GM12865 (cell line): ENCODE measurements at regions not wholly inside any gene's neighbourhood (a gene's known extent, or its start where the extent isn't known, plus 50 kb on each side); places are given as distances from the start of the nearest gene placed in this dataset.
"Not testable (repeated sequence)": the region's sequence is repeated elsewhere in the genome, so short reads cannot be mapped to it uniquely, and the experiment has no call there.

Experiments
- DNase-seq: peaks from one replicate; pipeline ENCODE4 v3.0.0; 2010; ENCODE audit warnings: low read depth
- H3K4me3 ChIP-seq: 2 replicates; pipeline ENCODE4 v1.5.1; 2011; ENCODE audit warnings: mild to moderate bottlenecking, low read depth, low read length, control low read depth
- CTCF ChIP-seq: IDR thresholded peaks from 2 replicates; pipeline ENCODE4 v1.5.1; 2011; ENCODE audit warnings: low read length, control low read depth, low read depth, inconsistent platforms; ENCODE audit not compliant: insufficient read depth; ENCODE audit errors: missing control alignments

DNA sequence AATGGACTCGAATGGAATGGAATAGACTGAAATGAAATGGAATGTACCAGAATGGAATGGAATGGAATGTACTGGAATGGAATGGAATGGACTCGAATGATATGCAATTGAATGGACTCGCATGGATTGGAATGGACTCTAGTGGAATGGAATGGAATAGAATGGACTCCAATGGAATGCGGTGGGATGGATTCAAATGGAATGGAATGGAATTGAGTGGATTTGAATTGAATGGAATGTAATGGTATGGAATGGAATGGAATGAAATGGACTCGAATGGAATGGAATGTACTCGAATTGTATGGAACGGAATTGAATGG, 99.6 kb upstream of the FBXO28 start:
- TF ChIP-seq CTCF = no peak
- DNase-seq = no peak
- no peak overlapping the region for H3K4me3 ChIP-seq

DNA sequence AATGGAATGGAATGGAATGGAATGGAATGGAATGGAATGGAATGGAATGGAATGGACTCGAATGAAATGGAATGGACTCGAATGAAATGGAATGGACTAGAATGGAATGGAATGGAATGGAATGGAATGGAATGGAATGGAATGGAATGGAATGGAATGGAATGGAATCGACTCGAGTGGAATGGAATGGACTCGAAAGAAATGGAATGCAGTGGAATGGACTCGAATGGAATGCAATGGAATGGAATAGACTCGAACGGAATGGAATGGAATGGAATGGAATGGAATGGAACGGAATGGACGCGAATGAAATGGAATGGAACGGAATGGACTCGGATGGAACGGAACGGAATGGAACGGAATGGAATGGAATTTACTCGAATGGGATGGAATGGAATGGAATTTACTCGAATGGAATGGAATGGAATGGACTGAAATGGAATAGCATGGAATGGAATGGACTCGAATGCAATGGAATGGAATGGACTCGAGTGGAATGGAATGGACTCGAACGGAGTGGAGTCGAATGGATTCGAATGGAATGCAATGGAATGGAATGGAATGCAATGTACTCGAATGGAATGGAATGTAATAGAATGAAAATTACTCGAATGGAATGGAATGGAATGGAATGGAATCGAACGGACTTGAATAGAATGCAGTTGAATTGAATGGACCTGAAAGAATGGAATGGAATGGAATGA, 100.1 kb upstream of the FBXO28 start:
- H3K4me3 ChIP-seq, DNase-seq: not testable (repeated sequence)

DNA sequence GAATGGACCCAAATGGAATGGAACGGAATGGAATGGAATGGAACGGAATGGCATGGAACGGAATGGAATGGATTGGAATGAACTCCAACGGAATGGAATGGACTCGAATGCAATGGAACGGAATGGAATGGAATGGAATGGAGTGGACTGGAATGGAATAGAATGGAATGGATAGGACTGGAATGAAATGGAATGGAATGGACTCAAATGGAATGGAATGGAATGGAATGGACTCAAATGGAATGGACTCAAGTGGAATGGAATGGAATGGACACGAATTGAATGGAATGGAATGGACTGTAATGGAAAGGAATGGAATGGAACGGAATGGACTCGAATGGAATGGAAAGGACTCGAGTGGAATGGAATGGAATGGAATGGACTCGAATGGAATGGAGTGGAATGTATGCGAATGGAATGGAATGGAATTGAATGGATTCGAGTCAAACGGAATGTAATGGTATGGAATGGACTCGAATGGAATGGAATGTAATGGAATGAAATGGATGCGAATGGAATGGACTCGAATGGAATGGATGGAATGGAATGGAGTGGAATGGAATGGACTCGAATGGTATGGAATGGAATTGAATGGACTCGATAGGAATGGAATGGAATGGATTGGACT, 101.0 kb upstream of the FBXO28 start:
- not testable (repeated sequence) for H3K4me3 ChIP-seq

DNA sequence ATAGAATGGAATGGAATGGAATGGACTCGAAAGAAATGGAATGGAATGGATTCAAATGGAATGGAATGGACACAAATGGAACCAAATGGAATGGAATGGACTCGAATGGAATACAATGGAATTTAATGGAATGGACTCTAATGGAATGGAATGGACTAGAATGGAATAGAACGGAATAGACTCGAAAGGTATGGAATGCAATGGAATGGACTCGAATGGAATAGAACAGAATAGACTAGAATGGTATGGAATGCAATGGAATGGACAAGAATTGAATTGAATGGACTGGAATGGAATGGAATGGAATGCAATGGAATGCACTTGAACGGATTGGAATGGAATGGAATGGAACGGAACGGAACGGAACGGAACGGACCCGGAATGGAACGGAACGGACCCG, 101.7 kb upstream of the FBXO28 start:
- DNase-seq, H3K4me3 ChIP-seq: not testable (repeated sequence)

More for the DNA sequence above, 101.0 kb upstream of the FBXO28 start:
- DNase-seq = not testable (repeated sequence)

GRCh38 chr1:224011751-224012150, 102.2 kb upstream of the FBXO28 start:
- H3K4me3 ChIP-seq, DNase-seq: not testable (repeated sequence)

GRCh38 chr1:224011153-224011552, 102.8 kb upstream of the FBXO28 start:
- not testable (repeated sequence) for DNase-seq, H3K4me3 ChIP-seq

GRCh38 chr1:224005973-224006372, 107.9 kb upstream of the FBXO28 start:
- not testable (repeated sequence) for H3K4me3 ChIP-seq, DNase-seq

GRCh38 chr1:224004552-224005315, 109.2 kb upstream of the FBXO28 start:
- H3K4me3 ChIP-seq = not testable (repeated sequence)
- DNase-seq = peak; percentile 58
- TF ChIP-seq CTCF = peak; percentile 14

DNA sequence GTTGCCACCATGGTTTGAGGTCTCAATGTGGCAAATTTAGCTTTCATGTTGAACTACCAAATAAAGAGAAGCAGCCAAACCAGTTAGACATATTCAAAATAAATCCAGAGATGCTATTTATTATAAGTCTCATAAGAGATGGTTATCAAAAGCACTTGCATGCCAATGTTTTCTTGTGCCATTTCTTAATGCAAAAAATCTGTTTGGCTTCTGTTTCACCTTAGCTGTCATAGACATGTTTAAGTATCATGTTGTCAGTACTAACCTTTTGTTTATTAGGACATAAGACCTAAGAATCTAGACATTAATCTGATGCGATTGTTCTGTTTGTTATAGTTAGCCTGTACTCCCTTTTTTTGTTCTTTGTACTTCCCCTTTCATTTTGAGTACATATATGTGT, 110.0 kb upstream of the FBXO28 start:
- not testable (repeated sequence) for H3K4me3 ChIP-seq, DNase-seq

- not testable (repeated sequence) for H3K4me3 ChIP-seq, DNase-seq
These were observed 112.2 kb upstream of the FBXO28 start for GRCh38 chr1:224001757-224002156.

- not testable (repeated sequence) for H3K4me3 ChIP-seq, DNase-seq
These were observed 114.2 kb upstream of the FBXO28 start for GRCh38 chr1:223999761-224000160.

- not testable (repeated sequence) for H3K4me3 ChIP-seq, DNase-seq
These were observed 115.0 kb upstream of the FBXO28 start for GRCh38 chr1:223998676-223999455.

DNA sequence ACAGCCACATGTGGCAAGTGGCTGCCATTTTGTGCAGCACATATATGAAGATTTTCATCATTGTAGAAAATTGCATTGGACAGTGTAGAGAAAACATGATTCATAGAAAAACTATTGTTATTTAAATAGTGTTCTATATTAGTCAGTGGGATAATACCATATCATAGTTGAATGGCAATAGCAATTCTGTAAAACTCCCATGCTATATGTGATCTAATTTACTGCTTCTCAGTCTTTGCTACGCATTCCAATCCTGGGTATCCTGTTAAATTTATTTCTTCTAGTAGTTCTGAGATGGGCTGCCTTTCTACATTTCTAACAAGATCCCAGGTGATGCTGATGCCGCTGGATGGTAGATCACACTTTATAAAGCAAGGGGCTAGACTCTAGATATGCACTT, 117.5 kb upstream of the FBXO28 start:
- not testable (repeated sequence) for DNase-seq, H3K4me3 ChIP-seq

DNA sequence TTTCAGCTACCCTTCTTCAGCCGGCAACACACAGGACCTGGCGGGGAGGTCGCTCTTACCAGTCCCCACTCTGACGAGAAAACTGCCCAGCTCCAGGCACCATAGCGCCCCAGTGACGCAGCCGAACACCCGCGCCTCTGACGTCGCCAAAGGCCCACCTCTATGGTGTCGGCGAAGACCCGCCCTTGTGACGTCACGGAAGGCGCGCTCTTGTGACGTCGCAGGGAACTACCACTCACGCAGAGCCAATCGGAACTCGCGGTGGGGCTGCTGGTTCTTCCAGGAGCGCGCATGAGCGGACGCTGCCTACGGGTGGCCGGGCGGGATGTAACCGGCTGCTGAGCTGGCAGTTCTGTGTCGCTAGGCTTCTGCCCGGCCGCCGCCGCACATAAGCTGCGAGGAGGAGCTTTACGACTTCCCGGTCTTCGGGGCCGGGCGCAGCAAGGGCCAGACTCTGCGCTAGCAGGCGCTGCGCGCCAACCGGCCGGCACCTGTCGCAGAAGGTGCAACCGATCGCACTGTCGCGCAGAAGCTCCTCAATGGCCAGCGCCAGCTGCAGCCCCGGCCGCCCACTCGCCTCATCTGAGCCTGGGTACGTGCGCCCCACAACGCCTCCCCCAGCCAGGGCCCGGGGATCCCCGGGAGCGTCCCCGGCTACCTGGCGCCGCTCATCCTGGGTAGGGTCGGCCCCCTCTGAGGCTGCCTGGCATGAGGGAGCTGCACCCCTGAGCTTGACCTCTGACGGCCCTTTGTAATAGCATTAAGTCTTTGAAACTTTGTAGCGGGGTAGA, 121.3 kb upstream of the FBXO28 start:
- DNase-seq = peak; percentile 99
- H3K4me3 ChIP-seq = peak overlapping the region; percentile 75

DNA sequence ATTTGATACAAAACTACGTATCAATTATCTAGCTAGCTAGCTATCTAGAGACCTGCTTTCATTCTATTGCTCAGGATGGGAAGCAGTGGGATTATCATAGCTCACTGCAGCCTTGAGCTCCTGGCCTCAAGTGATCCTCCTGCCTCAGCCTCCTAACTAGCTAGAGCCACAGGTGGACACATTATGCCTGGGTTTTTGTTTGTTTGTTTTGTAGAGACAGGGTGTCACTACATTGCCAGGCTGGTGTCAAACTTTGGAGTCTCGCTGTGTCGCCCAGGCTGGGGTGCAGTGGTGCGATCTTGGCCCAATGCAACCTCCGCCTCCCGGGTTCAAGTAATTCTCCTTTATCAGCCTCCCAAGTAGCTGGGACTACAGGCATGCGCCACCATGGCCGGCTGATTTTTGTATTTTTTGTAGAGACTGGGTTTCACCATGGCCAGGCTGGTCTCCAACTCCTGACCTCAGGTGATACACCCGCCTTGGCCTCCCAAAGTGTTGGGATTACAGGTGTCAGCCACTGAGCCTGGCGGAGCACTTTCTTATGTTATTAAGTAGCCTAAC, 122.5 kb upstream of the FBXO28 start:
- not testable (repeated sequence) for H3K4me3 ChIP-seq, DNase-seq

GRCh38 chr1:223961985-223962384, 116.2 kb upstream of the TP53BP2 start:
- not testable (repeated sequence) for DNase-seq

More at GRCh38 chr1:223961985-223962384, 116.2 kb upstream of the TP53BP2 start:
- H3K4me3 ChIP-seq = not testable (repeated sequence)
